ENCODE measurements at regions not wholly inside any gene's neighbourhood (a gene's known extent, or its start where the extent isn't known, plus 50 kb on each side); places are given as distances from the start of the nearest gene placed in this dataset.
"Not testable (repeated sequence)": the region's sequence is repeated elsewhere in the genome, so short reads cannot be mapped to it uniquely, and the experiment has no call there.

DNA sequence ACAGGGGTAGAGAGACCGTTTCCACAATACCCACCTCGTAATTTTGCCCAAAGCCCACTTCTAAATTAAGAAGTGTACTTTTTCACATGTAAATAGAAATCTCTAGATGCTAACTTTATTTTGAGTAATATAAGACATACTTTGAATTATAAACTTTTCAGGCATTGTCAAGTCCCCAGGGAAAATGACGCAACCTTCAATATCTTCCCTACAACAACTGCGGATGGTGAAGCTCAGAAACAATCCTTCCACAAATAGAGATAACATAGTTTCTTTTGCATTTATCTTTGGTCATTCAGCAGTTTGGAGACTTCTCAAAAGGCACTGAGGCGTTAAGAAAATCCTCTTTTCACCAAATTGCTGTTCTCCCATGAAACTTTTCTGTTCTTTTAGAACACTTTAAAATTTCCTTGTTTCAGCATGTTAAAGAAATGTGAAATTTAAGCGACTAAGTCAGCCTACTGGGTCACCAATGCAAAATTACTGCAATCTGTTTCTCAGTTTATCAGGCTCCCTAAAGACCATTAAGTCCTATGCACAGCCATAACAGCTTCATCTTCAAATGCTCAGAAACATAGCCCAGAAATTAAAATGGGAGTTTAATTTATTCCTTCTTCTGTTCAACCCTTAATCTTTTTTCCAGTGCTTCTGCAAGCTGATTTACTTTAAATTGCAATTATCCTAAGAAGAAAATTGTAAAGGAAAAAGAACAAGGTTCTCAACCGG, 118.3 kb upstream of the DNAJC10 start:
- no peak for DNase-seq (ENCODE audit: low spot score)

DNA sequence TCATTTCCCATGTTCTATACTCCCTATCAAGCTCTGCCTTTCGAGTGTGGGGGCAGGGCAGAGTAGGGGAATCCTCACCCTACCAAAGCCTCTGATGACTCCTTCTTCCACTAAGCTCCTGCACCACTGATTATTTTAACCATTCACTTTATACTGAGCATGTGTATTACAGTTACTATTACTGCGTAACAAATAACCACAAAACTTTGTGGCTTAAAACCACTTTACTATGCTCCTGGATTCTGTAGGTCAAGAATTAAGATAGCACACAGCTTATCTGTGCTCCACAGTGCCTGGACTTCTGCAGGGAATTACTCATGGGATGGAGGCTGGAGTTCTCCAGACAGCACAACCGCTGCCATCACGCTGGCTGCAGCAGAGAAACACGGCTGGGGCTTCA, 117.4 kb upstream of the DNAJC10 start:
- no peak for DNase-seq (ENCODE audit: low spot score)

DNA sequence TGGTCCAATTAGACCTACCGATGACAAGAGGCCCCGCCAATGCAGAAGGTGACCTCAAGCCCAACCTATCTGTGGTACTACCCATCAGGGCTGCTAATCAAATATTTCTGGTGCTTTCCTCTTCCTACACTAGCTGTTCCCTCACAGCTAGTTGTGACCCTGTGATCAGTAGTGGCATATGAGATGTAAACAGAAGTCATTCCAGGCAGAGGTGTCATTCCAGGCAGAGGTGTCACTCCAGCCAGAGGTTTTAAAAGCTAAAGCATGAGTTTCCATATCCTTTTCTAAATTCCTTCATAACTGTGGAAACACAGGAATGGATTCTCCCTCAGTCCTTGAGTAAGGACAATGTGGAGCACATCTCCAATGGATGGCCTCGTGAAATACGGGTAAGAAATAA, 110.9 kb upstream of the DNAJC10 start:
- no peak for DNase-seq (ENCODE audit: low spot score)

DNA sequence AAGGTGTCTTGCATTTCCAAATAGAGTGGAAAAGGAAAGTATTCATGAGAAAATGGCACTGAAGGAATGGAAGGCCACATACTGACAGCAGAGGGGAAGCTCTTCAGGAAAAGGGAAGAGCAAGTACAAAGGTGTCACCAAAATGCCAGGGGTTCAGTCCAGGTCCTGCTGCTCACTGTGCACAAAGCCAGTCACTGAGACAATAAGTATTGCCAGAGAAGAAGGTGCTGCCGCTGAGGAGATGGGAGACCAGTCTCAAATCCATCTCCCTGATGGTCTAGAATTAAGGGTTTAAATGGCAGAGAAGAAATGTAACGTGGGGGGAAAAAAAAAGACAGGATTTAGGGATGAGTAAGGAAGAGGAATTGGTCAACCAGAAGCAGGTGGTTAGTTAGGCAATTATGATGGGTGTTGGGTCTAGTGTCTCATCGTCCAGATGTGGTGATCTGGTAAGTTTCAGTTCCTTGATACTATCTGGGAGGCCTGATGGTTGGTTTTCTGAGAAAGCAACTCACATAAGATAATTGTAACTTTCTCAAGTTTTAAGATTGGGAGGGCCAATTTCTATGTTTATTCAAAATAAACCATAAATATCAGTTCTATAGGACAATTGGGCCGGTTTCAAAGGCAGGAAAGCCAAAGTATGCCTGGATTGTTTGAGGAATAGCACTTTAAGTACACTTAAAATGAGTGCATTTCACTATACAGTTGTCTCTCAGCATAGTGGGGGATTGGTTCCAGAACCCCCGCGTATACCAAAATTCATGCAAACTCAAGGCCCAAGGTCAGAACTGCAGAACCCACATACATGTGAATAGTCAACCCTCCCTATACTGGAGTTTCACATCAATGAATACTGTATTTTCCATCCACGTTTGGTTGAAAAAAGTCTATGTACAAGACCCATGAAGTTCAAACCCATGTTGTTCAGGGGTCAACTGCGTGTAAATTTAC, 109.1 kb upstream of the DNAJC10 start:
- no peak for DNase-seq (ENCODE audit: low spot score)

DNA sequence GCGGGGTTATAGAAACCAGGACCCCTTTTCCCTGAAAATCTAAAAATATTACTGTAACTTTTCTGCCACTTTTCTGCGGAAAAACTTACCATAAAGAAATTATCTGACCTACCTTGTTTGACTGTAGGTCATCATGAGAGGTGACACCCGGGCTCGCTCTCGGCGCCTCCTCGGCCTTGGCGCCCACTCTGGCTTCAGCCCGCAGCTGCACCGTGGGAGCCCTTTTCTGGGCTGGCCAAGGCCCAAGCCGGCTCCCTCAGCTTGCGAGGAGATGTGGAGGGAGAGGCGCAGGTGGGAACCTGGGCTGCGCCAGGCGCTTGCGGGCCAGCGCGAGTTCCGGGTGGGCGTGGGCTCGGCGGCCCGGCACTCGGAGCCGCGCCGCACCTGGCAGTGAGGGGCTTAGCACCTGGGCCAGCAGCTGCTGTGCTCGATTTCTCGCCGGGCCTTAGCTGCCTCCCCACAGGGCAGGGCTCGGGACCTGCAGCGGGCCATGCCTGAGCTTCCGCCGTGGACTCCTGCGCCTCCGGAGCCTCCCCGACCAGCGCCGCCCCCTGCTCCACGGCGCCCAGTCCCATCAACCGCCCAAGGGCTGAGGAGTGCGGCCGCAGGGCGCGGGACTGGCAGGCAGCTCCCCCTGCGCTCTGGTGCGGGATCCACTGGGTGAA, 107.7 kb upstream of the DNAJC10 start:
- DNase-seq (ENCODE audit: low spot score) = no peak

DNA sequence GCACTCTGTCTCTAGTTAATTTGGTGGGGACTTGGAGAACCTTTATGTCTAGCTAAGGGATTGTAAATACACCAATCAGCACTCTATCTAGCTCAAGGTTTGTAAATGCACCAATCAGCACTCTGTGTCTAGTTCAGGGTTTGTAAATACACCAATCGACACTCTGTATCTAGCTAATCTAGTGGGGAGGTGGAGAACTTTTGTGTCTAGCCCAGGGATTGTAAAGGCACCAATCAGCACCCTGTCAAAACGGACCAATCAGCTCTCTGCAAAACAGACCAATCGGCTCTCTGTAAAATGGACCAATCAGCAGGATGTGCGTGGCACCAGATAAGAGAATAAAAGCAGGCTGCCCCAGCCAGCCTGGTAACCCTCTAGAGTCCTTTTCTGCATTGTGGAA, 107.1 kb upstream of the DNAJC10 start:
- DNase-seq (ENCODE audit: low spot score) = not testable (repeated sequence)

DNA sequence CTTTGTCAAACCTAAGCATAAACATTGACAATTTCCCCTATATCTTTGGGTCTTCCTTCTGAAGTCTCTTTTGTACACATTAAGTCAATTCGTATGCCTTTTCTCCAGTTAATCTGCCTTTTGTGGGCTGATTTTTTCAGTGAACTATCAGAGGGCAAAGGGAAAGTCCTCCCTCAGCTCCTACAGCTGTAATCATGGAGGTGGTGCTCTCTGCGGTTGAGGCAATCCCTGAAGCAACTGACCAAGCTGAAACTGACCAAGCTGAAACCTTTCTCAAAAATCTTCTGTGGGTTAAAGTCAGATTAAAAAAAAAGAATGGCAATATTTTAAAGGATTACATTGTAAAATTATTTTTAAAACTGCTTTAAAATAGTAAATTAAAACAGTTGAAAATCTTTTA, 105.8 kb upstream of the DNAJC10 start:
- no peak for DNase-seq (ENCODE audit: low spot score)

DNA sequence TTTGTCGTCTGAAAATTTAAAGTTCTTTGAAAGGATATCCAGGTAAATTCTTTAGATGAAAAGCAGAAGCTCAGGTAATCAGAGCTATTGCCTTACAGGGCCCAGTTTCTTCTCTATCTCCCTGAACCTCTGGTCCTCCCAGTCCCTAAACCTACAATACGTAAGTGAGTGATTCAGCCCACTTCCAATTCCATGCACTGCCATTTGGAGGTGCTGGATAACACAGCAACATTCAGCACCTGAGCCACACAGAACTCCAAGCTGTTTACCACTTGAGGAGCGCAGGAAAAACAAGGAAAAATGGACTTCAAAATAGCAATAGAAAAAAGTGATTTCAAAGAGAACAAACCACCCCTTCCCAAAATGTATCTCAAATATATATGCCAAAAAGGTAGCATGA, 105.0 kb upstream of the DNAJC10 start:
- DNase-seq (ENCODE audit: low spot score) = no peak

DNA sequence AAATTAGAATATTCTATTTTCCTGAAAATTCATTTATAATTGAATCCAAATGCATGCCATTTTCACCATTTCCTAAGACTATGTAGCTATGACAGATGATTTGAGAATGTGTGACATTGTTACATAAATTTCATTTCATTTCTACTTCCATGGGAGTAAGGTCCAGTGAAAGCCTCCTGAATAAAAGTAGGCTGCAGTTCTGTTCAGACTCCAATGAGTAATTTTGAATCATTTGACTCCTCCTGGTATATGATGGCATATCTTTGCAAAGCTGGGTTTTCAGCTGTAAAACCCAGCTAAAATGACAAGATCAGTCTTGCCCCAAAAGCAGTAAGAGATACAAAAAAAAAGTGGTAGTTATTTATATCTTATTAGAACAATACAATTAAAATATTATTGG, 101.0 kb upstream of the DNAJC10 start:
- no peak for DNase-seq (ENCODE audit: low spot score)

DNA sequence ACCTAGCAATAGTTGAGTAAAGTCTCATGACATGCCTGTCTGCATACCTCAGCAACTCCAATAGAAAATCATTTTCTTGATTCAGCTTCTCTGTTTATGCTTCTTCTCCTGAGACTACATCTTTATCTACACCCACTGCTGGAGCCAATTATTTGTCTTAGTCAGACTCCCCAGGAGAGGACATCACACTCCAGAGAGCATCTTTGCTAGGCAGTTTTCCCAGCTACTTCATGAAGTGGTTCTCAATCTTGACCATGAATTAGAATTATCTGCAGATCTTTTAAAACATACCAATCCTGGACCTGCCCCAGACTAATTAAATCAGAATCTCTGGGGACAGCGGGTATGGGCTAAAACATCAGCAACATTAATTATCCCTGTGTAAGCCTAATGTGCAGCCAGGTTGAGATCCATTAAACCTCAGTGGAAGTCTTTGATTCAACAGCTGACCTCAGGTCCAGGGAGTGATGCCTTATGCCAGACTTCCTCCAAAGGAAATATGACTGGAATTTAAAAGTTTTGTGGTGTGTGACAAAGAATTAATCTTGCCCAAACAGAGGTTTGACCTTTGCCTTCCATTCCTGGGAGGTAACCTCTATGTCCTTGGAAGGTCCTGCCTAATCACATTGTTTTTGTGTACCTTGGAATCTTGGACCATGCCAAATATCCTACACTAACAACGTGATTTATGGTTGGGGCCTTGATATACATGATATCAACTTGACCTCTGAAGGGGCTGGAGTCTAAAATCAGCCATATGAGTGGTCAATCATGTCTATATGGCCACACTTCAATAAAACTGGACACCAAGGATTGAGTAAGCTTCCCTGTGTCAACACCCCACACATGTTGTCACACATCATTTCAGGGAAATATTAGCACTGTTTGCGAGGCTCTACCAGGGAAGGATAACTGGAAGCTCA, 99.3 kb upstream of the DNAJC10 start:
- peak; percentile 8 for DNase-seq (ENCODE audit: low spot score)

DNA sequence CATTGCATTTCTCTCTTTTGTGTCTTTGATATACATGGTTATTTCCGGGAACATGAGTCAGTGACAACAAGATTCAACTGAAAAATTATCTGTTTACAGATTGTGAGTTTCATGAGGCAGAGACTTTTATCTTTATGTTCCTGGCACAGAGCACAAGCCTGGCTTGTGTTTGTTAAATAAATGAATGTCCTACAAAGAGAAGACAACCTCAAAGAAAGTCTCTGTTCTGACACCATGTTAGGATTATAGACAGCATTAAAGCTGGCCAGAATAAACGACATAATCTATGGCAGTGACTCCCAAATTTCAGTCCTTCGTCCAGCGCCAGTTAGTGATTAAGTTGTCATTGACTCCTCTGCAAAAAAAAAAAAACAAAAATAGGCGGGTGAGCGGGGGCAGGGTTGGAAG, 97.4 kb upstream of the DNAJC10 start:
- DNase-seq (ENCODE audit: low spot score) = no peak

DNA sequence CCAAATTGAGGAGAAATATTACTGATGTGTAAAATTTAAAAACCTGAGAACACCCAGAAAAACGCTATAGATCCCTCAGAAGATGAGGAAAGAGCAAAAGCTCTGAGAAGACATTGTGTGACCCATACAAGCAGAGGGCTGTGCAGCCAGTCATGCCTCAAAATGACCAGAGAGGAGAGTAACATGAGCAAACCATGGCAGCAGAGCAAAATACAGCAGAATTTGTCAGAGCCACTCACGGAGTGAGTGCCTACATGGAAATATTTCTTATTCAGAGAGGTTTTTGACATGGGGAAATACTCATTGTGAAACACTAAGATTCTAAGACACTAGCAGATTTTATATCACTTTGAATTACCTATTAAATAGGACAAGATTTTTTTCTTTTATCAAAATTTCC, 96.8 kb upstream of the DNAJC10 start:
- no peak for DNase-seq (ENCODE audit: low spot score)

DNA sequence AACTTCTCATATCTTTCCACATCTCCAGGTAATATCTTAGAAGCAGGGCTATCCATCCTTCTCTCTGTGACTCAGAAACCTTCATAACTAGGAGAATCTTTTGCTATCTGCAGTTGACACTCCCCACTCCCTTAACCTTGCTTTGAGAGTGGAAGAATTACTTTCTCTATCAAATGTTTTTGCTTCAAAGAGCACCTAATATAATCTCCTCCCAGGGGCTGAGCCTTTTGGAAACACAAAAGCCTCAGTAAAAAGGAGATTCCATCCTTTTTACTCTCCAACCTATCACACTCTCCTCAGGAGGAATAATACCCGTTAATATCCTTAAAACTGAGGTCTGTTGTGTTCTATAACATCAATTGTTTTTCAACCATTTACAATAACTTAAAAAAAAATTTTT, 94.9 kb upstream of the DNAJC10 start:
- DNase-seq (ENCODE audit: low spot score) = no peak

DNA sequence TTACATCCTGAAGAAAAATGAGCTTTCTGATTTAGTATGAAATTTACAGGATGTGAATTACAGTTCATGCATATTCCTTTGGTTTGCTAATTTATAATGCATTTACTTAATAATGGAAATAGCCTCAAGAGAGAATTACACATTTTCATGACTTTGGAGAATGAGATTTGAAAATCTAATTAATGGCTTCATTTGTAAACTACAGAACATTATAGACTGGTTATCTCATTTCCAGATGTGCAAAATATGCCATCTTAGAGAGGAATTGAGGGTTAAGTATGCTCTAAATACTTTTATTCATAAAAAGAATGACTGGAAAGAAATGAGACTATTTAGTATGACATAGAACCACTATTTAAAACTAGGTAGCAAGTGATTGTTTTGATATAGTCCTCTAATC, 94.2 kb upstream of the DNAJC10 start:
- DNase-seq (ENCODE audit: low spot score) = no peak

DNA sequence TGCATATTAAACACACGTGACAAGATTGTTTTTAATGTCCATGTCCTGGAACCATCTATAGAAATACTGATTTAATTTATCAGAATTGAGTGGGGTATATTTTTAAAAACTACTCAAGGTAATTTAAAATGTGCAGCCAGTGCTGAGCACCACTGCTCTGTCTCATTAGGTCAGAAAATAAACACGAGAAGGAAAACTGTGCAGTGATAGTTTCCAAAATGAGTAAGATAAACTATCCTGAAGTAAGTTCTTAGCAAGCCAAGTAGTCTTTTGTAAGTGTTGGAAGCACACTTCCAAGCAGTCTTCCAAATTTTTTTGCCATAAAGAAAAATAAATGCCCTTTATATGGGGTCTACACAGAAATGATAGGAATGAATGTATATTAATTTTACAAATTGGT, 93.8 kb upstream of the DNAJC10 start:
- DNase-seq (ENCODE audit: low spot score) = no peak

DNA sequence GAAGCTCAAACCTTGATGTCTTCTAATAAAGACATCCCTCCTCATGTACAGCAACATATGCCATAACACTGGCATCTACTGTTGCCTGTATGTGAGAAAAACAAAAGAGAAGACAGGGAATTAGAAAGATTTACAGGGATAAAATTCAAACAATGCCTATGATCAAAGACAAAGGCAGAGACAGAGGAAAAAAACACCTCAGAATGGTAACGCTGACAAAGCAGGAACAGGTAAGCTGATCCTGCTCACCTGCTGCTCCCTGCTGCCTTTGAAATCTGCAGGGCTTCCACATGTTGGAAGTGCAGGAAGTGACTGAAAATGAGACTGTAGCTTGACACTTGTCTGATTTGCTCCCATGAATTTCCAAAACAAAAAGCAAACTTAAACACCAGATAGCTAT, 90.2 kb upstream of the DNAJC10 start:
- DNase-seq (ENCODE audit: low spot score) = no peak

DNA sequence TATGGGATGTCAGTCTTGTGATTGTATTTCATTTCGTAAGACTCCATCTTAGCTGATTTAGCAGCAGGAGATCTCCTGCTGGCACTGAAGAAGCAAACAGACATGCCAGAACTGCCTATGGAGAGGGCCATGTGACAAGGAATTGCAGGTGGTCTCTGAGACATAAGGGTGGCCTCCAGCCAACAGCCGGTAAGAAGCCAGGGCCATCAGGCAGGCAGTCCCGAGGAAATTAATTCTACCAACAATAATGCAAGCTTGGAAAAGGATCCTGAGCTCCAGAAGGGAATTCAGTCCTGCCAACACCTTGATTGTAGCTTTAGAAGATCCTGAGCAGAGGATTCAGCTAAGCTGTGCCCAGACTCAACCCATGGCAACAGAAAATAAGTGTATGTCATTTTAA, 87.1 kb upstream of the DNAJC10 start:
- no peak for DNase-seq (ENCODE audit: low spot score)

DNA sequence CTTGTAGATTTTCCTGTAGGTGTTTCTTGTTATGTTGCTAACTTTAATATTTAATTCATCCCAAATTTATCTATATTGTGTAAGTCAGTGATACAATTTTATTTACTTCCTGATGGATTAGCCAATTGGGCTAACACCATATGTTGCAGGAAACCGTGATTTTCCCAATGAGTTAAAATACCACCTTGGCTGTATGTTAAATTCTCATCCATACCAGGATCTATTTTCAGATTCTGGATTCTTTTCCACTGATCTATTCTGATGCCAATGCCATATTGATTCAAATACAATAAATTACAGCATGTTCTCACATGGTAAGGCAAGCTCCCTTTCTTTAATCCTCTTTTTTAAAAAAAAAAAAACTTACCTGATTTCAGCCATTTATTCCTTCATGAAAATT, 85.8 kb upstream of the DNAJC10 start:
- no peak for DNase-seq (ENCODE audit: low spot score)

DNA sequence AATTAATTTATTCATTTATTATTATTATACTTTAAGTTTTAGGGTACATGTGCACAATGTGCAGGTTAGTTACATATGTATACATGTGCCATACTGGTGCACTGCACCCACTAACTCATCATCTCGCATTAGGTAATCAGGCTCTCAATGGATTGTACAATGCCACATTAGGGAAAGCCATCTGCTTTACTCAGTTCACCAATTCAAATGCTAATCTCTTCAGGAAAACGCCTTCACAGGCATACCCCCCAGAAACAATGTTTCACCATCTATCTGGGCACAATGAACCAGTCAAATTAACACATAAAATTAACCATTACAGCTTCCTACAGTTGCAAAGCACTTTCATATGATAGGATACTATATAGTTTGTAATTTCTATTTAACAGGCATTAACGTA, 84.8 kb upstream of the DNAJC10 start:
- no peak for DNase-seq (ENCODE audit: low spot score)

DNA sequence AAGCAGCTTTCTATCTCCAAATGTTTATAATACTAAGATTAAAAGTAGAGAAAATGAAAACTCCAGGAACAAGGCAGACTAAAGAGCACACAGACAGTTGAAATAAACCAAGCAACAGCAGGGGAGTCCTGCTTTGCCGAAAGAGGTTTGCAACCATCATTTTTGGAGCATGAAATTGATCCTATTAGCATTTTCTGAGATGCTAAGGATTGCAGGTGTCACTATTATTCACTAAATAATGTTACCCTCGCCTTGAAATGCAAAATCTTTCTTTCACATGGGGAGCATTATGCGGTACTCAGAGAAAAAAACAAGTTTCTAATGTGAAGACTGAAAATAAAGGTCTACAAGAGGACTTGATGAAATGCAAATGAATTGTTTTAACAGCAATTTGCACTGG, 81.7 kb upstream of the DNAJC10 start:
- DNase-seq (ENCODE audit: low spot score) = no peak

DNA sequence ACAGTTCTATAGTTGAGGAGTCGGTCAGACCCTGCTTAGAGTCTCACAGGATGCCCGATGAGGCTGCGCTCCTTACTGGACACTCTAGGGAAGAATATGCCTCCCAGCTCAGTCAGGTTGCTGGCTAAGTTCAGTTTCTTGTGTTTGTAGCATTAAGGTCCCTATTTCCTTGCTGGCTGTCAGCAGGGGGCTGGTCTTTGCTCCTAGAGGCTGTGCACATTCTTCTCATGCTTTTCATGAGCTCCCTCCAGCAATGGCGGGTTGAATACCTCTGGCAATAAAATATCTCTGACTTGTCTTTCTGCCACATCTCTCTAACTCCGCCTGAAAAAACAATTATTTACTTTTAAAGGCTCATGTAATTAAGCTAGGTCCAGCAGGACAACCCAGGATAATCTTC, 79.4 kb upstream of the DNAJC10 start:
- no peak for DNase-seq (ENCODE audit: low spot score)

DNA sequence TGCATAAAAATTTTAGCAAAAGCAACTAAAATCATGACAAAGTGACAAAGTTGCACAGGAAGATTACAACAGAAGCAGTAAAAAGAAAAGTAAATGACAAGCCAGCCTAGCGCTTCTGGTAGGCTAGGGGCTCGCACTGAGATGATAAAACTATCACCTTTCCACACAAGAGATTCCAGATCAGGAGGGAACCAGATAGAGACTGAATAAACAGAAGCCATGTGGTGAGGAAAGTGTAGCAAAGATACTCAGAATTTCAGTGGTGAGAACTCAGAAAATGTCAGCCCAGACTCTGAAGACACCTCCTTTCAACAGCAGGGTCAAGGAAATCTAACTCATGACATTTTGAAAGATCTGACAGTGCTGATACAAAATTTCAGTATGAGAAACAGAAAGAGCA, 77.4 kb upstream of the DNAJC10 start:
- DNase-seq (ENCODE audit: low spot score) = no peak
